Tibial nerve (tissue), 4 donors: ENCODE measurements at regions not wholly inside any gene's neighbourhood (a gene's known extent, or its start where the extent isn't known, plus 50 kb on each side); places are given as distances from the start of the nearest gene placed in this dataset.

ENCODE experiments used
- EP300 ChIP-seq, 2 donors: sonication (generic); formaldehyde crosslinking; IDR thresholded peaks; one replicate each; pipeline ENCODE4 v1.6.1; 2017; ENCODE audit warnings: antibody characterized with exemption in 2 of 2, mild to moderate bottlenecking in 1 of 2
- POLR2A ChIP-seq, 2 donors: fragments of 450-650 bp; IDR thresholded peaks; one replicate each; pipeline ENCODE4 v1.6.1; 2017; ENCODE audit warnings: antibody characterized with exemption in 2 of 2, mild to moderate bottlenecking in 2 of 2, moderate library complexity in 2 of 2
- TF ChIP-seq, protein P1 (sequence below), 5 experiments: fragments of 200-600 bp in 3 of 5; fragments of 450-650 bp in 2 of 5; sonication (generic) in 3 of 5; IDR thresholded peaks; one replicate each; pipeline ENCODE4 v1.5.1; 2016 to 2019; ENCODE audit warnings: antibody characterized with exemption in 5 of 5, mild to moderate bottlenecking in 3 of 5, moderate library complexity in 2 of 5

DNA sequence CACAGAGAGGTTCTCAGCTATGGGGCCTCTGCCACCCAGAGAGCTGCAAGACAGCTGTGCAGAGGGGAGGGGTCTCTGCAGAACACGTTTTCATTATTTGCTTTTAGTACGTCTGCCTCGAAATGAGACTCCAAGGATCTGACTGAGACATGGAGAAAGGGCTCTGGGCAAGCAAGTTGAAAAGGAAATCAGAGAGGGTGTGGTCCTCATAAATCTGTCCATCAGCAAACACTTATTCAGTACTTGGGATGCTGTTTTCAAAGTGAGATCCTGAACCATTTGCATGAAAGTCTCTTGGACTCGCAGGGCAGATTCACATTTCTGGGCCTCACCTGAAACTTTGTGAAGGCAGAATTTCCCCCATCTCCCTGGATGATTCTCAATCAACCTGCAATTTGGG, 197.4 kb upstream of the GALNT2 start:
- TF ChIP-seq, protein P1, sequence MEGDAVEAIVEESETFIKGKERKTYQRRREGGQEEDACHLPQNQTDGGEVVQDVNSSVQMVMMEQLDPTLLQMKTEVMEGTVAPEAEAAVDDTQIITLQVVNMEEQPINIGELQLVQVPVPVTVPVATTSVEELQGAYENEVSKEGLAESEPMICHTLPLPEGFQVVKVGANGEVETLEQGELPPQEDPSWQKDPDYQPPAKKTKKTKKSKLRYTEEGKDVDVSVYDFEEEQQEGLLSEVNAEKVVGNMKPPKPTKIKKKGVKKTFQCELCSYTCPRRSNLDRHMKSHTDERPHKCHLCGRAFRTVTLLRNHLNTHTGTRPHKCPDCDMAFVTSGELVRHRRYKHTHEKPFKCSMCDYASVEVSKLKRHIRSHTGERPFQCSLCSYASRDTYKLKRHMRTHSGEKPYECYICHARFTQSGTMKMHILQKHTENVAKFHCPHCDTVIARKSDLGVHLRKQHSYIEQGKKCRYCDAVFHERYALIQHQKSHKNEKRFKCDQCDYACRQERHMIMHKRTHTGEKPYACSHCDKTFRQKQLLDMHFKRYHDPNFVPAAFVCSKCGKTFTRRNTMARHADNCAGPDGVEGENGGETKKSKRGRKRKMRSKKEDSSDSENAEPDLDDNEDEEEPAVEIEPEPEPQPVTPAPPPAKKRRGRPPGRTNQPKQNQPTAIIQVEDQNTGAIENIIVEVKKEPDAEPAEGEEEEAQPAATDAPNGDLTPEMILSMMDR (IDR thresholded peaks at IDR 0.05): no peak
- TF ChIP-seq EP300 (IDR thresholded peaks at IDR 0.05) (no peak), POLR2A (IDR thresholded peaks at IDR 0.05) (no peak)
